IMR-90 (cell line): ENCODE measurements at regions not wholly inside any gene's neighbourhood (a gene's known extent, or its start where the extent isn't known, plus 50 kb on each side); places are given as distances from the start of the nearest gene placed in this dataset.

ENCODE experiments used
- ATAC-seq: fragments of 200-7000 bp; cut with Tn5 transposase; 2 replicates; pipeline ENCODE4 v1.9.1; 2020; ENCODE audit warnings: low read depth, mild to moderate bottlenecking, moderate library complexity
- BruUV-seq: library from RNA; stranded (reverse); fragments of 400-500 nt; replicated peaks from 2 replicates; lab custom pipeline; 2021; lab: Mats Ljungman, UMichigan
- CTCF ChIA-PET: fragments of 300-600 bp; formaldehyde crosslinking; extraction: SDS; loops from one replicate; lab custom pipeline; 2021; ENCODE audit warnings: antibody characterized with exemption; lab: Yijun Ruan, JAX
- POLR2A ChIA-PET: fragments of 300-600 bp; sonication (Branson Sonifier 250); formaldehyde crosslinking; loops from one replicate; lab custom pipeline; 2022; ENCODE audit warnings: antibody characterized with exemption; ENCODE audit not compliant: unreplicated experiment; lab: Charles Lee
- DNase-seq: peaks from one replicate; pipeline ENCODE4 v3.0.0; 2013
- H2AFZ ChIP-seq: replicated peaks from 2 replicates; pipeline ENCODE3; 2013; ENCODE audit warnings: low read length, mild to moderate bottlenecking; ENCODE audit not compliant: poor library complexity
- H2AK5ac ChIP-seq: 2 replicates; pipeline ENCODE4 v1.6.1; 2013; ENCODE audit warnings: low read depth, low read length, inconsistent platforms
- H2AK9ac ChIP-seq: replicated peaks from 2 replicates; pipeline ENCODE3; 2013; ENCODE audit warnings: mild to moderate bottlenecking, low read depth, low read length, moderate library complexity; ENCODE audit not compliant: poor library complexity
- H2BK120ac ChIP-seq: 2 replicates; pipeline ENCODE4 v1.6.1; 2013; ENCODE audit warnings: low read depth, low read length, inconsistent platforms
- H2BK15ac ChIP-seq: 3 replicates; pipeline ENCODE4 v1.6.1; 2013; ENCODE audit warnings: low read depth, low read length, inconsistent platforms
- H2BK20ac ChIP-seq: 2 replicates; pipeline ENCODE4 v1.6.1; 2013; ENCODE audit warnings: low read depth, mild to moderate bottlenecking, inconsistent platforms, low read length, moderate library complexity
- H2BK5ac ChIP-seq: 2 replicates; pipeline ENCODE4 v1.6.1; 2013; ENCODE audit warnings: mild to moderate bottlenecking, low read depth, low read length, inconsistent platforms; ENCODE audit not compliant: poor library complexity, severe bottlenecking
- H3K14ac ChIP-seq: replicated peaks from 2 replicates; pipeline ENCODE4 v1.6.1; 2013; ENCODE audit warnings: low read depth, low read length, inconsistent platforms
- H3K18ac ChIP-seq: 2 replicates; pipeline ENCODE4 v1.6.1; 2013; ENCODE audit warnings: low read depth, low read length, control low read depth
- H3K23ac ChIP-seq: 2 replicates; pipeline ENCODE4 v1.6.1; 2013; ENCODE audit warnings: low read depth, low read length, inconsistent platforms
- H3K27ac ChIP-seq: 2 replicates; pipeline ENCODE4 v1.5.1; 2013; ENCODE audit warnings: mild to moderate bottlenecking, control low read depth, low read length; ENCODE audit not compliant: insufficient read depth
- H3K27me3 ChIP-seq: 2 replicates; pipeline ENCODE4 v1.6.1; 2013; ENCODE audit warnings: low read length; ENCODE audit not compliant: control insufficient read depth, insufficient read depth
- H3K36me3 ChIP-seq: 2 replicates; pipeline ENCODE4 v1.6.1; 2013; ENCODE audit warnings: low read length, mixed read lengths; ENCODE audit not compliant: control insufficient read depth, insufficient read depth
- H3K4ac ChIP-seq: 2 replicates; pipeline ENCODE4 v1.6.1; 2013; ENCODE audit warnings: low read depth, low read length, inconsistent platforms
- H3K4me1 ChIP-seq: 2 replicates; pipeline ENCODE4 v1.6.1; 2013; ENCODE audit warnings: low read length, mixed read lengths; ENCODE audit not compliant: control insufficient read depth, insufficient read depth
- H3K4me2 ChIP-seq: 2 replicates; pipeline ENCODE4 v1.6.1; 2013; ENCODE audit warnings: low read depth, mild to moderate bottlenecking, control low read depth, low read length, moderate library complexity
- H3K4me3 ChIP-seq: 2 replicates; pipeline ENCODE4 v1.5.1; 2013; ENCODE audit warnings: low read depth, mild to moderate bottlenecking, control low read depth, low read length, moderate library complexity; ENCODE audit not compliant: insufficient read depth
- H3K56ac ChIP-seq: 2 replicates; pipeline ENCODE4 v1.6.1; 2013; ENCODE audit warnings: low read length, inconsistent platforms; ENCODE audit not compliant: insufficient read depth; ENCODE audit errors: extremely low read depth
- H3K79me1 ChIP-seq, 2 experiments: 2 replicates each; pipeline ENCODE4 v1.6.1; 2013; ENCODE audit warnings: low read length in 2 of 2, inconsistent platforms in 1 of 2, low read depth in 1 of 2
- H3K9ac ChIP-seq: 2 replicates; pipeline ENCODE4 v1.6.1; 2013; ENCODE audit warnings: low read depth, low read length, control low read depth
- H3K9me1 ChIP-seq: 2 replicates; pipeline ENCODE4 v1.6.1; 2013; ENCODE audit warnings: low read length, inconsistent platforms; ENCODE audit not compliant: insufficient read depth
- H3K9me3 ChIP-seq: 2 replicates; pipeline ENCODE4 v1.6.1; 2013; ENCODE audit warnings: low read length; ENCODE audit not compliant: control insufficient read depth, insufficient read depth
- H4K20me1 ChIP-seq: 2 replicates; pipeline ENCODE4 v1.6.1; 2013; ENCODE audit warnings: low read length, inconsistent platforms; ENCODE audit not compliant: insufficient read depth
- H4K5ac ChIP-seq: 2 replicates; pipeline ENCODE4 v1.6.1; 2013; ENCODE audit warnings: mild to moderate bottlenecking, low read depth, low read length, control low read depth
- H4K8ac ChIP-seq, 2 experiments: 2 replicates each; pipeline ENCODE4 v1.6.1; 2013; ENCODE audit warnings: low read depth in 2 of 2, low read length in 2 of 2, control low read depth in 1 of 2, inconsistent platforms in 1 of 2
- H4K91ac ChIP-seq: 2 replicates; pipeline ENCODE4 v1.6.1; 2013; ENCODE audit warnings: low read depth, low read length, inconsistent platforms; ENCODE audit not compliant: insufficient read depth
- CEBPB ChIP-seq: IDR thresholded peaks from 2 replicates; pipeline ENCODE4 v1.6.1; 2012; ENCODE audit warnings: low read depth, low read length, improper control_type of control experiment
- MAFK ChIP-seq: IDR thresholded peaks from 2 replicates; pipeline ENCODE4 v1.6.1; 2012; ENCODE audit warnings: low read depth, low read length, improper control_type of control experiment
- MAZ ChIP-seq: IDR thresholded peaks from 2 replicates; pipeline ENCODE4 v1.6.1; 2012; ENCODE audit warnings: low read depth, mild to moderate bottlenecking, low read length, improper control_type of control experiment, moderate library complexity, borderline replicate concordance
- RFX5 ChIP-seq: IDR thresholded peaks from 2 replicates; pipeline ENCODE4 v1.8.0; 2012; ENCODE audit warnings: low read depth, mild to moderate bottlenecking, low read length, moderate library complexity
- WGBS, 2 experiments: methylation state at CpG; one replicate each; pipeline versions ENCODE4 v1.1.5 to v1.1.7; 2013; ENCODE audit warnings: missing lambda C conversion rate in 2 of 2; ENCODE audit not compliant: insufficient read length in 1 of 2; ENCODE audit errors: extremely low coverage in 2 of 2; 5-methylcytosine and 5-hydroxymethylcytosine counted together
- dilution Hi-C: fragments of 300-500 bp; cut with HindIII; formaldehyde crosslinking; loops from one replicate; pipeline ENCODE4 v1.14.3; 2018; ENCODE audit warnings: low sequenced_read_pairs; ENCODE audit not compliant: unreplicated experiment
- in situ Hi-C: fragments of 300-500 bp; cut with MboI; formaldehyde crosslinking; loops from 3 replicates; pipeline ENCODE4 v1.14.3; 2019; ENCODE audit warnings: low sequenced_read_pairs, inconsistent platforms, mixed read lengths
- intact Hi-C: fragments of 100-400 bp; cut with micrococcal nuclease; formaldehyde crosslinking; loops from 2 replicates; pipeline ENCODE4 v1.10.0; 2022

- dilution Hi-C loops (no loop called here), intact Hi-C loops (no loop called here), in situ Hi-C loops (no loop called here)
- no peak overlapping the region for H3K4me2 ChIP-seq
- H3K27me3 ChIP-seq = peaks cover 53% of the 10 kb centered on the region
- no peaks in the 10 kb centered on the region for H3K9me3 ChIP-seq
- no peaks in the 10 kb centered on the region for H3K9me1 ChIP-seq
- no TSS peak for BruUV-seq
- no peaks in the 10 kb centered on the region for H3K36me3 ChIP-seq
- no peak overlapping the region for H4K91ac ChIP-seq
- no peak overlapping the region for H3K14ac ChIP-seq
- H2BK15ac ChIP-seq = no peak overlapping the region
- no peak overlapping the region for H2BK120ac ChIP-seq
- no peak overlapping the region for H2AFZ ChIP-seq
- no peak overlapping the region for H3K4ac ChIP-seq
- H2AK9ac ChIP-seq = no peak overlapping the region
- no peak overlapping the region for H3K4me3 ChIP-seq
- no peak overlapping the region for H3K56ac ChIP-seq
- CTCF ChIA-PET = interaction anchor here (1.4 kb wide), 1 partner anchor 10 kb away, joined by 6 read pairs; no protein-coding TSS in a partner anchor
- H3K23ac ChIP-seq = no peak overlapping the region
- no peak overlapping the region for H2AK5ac ChIP-seq
- POLR2A ChIA-PET = no interaction called here
- H4K8ac ChIP-seq = no peak overlapping the region
- no peaks in the 10 kb centered on the region for H4K20me1 ChIP-seq
- H3K18ac ChIP-seq = no peak overlapping the region
- H2BK5ac ChIP-seq = no peak overlapping the region
- TF ChIP-seq CEBPB (no peak), MAFK (peak; percentile 91), RFX5 (no peak), MAZ (no peak)
- H3K4me1 ChIP-seq = no peaks in the 10 kb centered on the region
- ATAC-seq (peak; percentile 44), DNase-seq (peak; percentile 24)
- H3K79me1 ChIP-seq = no peaks in the 10 kb centered on the region
- no peak overlapping the region for H4K5ac ChIP-seq
- no peak overlapping the region for H3K9ac ChIP-seq
- no peak overlapping the region for H3K27ac ChIP-seq
- WGBS, 2 experiments = 48% methylated on average over 4 of the region's 7 CpGs; no CpG with 5 or more reads in 1 of the 2 experiments
- no peak overlapping the region for H2BK20ac ChIP-seq
These were observed 57.1 kb upstream of the MLN start for GRCh38 chr6:33860706-33861474.
